22Rv1 (cell line): ENCODE measurements at regions not wholly inside any gene's neighbourhood (a gene's known extent, or its start where the extent isn't known, plus 50 kb on each side); places are given as distances from the start of the nearest gene placed in this dataset.

Experiments
- ZFX ChIP-seq: fragments of 450-650 bp; IDR thresholded peaks from 2 replicates; pipeline ENCODE4 v1.6.1; 2017; ENCODE audit warnings: antibody characterized with exemption, borderline replicate concordance
- TF ChIP-seq, protein P1 (sequence below): fragments of 450-650 bp; IDR thresholded peaks from 2 replicates; pipeline ENCODE4 v1.5.1; 2017; ENCODE audit warnings: mild to moderate bottlenecking

GRCh38 chr14:54316652-54317051 lies 80.2 kb upstream of the CDKN3 start:
- TF ChIP-seq, protein P1, sequence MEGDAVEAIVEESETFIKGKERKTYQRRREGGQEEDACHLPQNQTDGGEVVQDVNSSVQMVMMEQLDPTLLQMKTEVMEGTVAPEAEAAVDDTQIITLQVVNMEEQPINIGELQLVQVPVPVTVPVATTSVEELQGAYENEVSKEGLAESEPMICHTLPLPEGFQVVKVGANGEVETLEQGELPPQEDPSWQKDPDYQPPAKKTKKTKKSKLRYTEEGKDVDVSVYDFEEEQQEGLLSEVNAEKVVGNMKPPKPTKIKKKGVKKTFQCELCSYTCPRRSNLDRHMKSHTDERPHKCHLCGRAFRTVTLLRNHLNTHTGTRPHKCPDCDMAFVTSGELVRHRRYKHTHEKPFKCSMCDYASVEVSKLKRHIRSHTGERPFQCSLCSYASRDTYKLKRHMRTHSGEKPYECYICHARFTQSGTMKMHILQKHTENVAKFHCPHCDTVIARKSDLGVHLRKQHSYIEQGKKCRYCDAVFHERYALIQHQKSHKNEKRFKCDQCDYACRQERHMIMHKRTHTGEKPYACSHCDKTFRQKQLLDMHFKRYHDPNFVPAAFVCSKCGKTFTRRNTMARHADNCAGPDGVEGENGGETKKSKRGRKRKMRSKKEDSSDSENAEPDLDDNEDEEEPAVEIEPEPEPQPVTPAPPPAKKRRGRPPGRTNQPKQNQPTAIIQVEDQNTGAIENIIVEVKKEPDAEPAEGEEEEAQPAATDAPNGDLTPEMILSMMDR = no peak
- no peak for TF ChIP-seq ZFX
